GM21723 (cell line): ENCODE measurements at regions not wholly inside any gene's neighbourhood (a gene's known extent, or its start where the extent isn't known, plus 50 kb on each side); places are given as distances from the start of the nearest gene placed in this dataset.
A peak's percentile ranks its signal among the peaks of the same experiment; 100 is the strongest.

Experiments used
- ATAC-seq: cut with Tn5 transposase; IDR thresholded peaks from one replicate; pipeline ENCODE4 v1.9.1; 2021; ENCODE audit warnings: mild to moderate bottlenecking, moderate library complexity; ENCODE audit not compliant: unreplicated experiment

GRCh38 chr17:413706-414380, 61.2 kb upstream of the RPH3AL start:
- ATAC-seq: no peak

- no peak for ATAC-seq
Observed at GRCh38 chr17:413016-413350, 60.4 kb upstream of the RPH3AL start.

- no peak for ATAC-seq
Observed at GRCh38 chr17:412211-413015, 59.8 kb upstream of the RPH3AL start.

- ATAC-seq: no peak
Observed at GRCh38 chr17:411421-412120, 59.0 kb upstream of the RPH3AL start.

GRCh38 chr17:410543-411401, 58.2 kb upstream of the RPH3AL start:
- peak; percentile 5 for ATAC-seq

GRCh38 chr17:409848-410542, 57.4 kb upstream of the RPH3AL start:
- ATAC-seq: peak; percentile 76

- ATAC-seq: no peak
Observed at GRCh38 chr17:409308-409847, 56.8 kb upstream of the RPH3AL start.

- no peak for ATAC-seq
Observed at GRCh38 chr17:404703-405102, 52.1 kb upstream of the RPH3AL start.
